A673 (cell line): ENCODE measurements at regions not wholly inside any gene's neighbourhood (a gene's known extent, or its start where the extent isn't known, plus 50 kb on each side); places are given as distances from the start of the nearest gene placed in this dataset.

Experiments used
- BruUV-seq: library from RNA; stranded (reverse); fragments of 400-500 nt; replicated peaks from 2 replicates; lab custom pipeline; 2021; lab: Mats Ljungman, UMichigan
- CTCF ChIA-PET: fragments of 300-600 bp; sonication (Branson Sonifier 250); formaldehyde crosslinking; loops from one replicate; lab custom pipeline; 2022; ENCODE audit warnings: antibody characterized with exemption; lab: Charles Lee
- POLR2A ChIA-PET: fragments of 300-600 bp; sonication (Branson Sonifier 250); formaldehyde crosslinking; loops from one replicate; lab custom pipeline; 2022; ENCODE audit warnings: antibody characterized with exemption; ENCODE audit not compliant: low non-redundant PET; lab: Charles Lee
- DNase-seq: peaks from one replicate; pipeline ENCODE4 v3.0.0-alpha.2; 2015; ENCODE audit warnings: low spot score
- H3K27ac ChIP-seq: fragments of 200-600 bp; sonication (generic); 2 replicates; pipeline ENCODE4 v1.5.1; 2016; ENCODE audit warnings: mixed run types, low read depth, mild to moderate bottlenecking, mixed read lengths, antibody characterized with exemption, low read length; ENCODE audit not compliant: poor library complexity, severe bottlenecking
- H3K27me3 ChIP-seq: fragments of 200-600 bp; sonication (generic); replicated peaks from 2 replicates; pipeline ENCODE4 v1.6.1; 2017; ENCODE audit warnings: mixed run types, low read depth, mild to moderate bottlenecking, mixed read lengths, antibody characterized with exemption, low read length; ENCODE audit not compliant: insufficient read depth, poor library complexity
- H3K36me3 ChIP-seq: fragments of 200-600 bp; sonication (generic); 2 replicates; pipeline ENCODE4 v1.6.1; 2016; ENCODE audit warnings: mixed run types, mild to moderate bottlenecking, mixed read lengths, antibody characterized with exemption, low read length; ENCODE audit not compliant: insufficient read depth, poor library complexity, severe bottlenecking
- H3K4me1 ChIP-seq: fragments of 200-600 bp; sonication (generic); 2 replicates; pipeline ENCODE4 v1.6.1; 2017; ENCODE audit warnings: mixed run types, mild to moderate bottlenecking, mixed read lengths, antibody characterized with exemption, low read length; ENCODE audit not compliant: insufficient read depth, poor library complexity, severe bottlenecking
- H3K4me3 ChIP-seq: fragments of 200-600 bp; sonication (generic); 2 replicates; pipeline ENCODE4 v1.5.1; 2016; ENCODE audit warnings: low read depth, mixed run types, mild to moderate bottlenecking, mixed read lengths, low read length; ENCODE audit not compliant: poor library complexity, severe bottlenecking
- H3K9me3 ChIP-seq: fragments of 200-600 bp; sonication (generic); 2 replicates; pipeline ENCODE4 v1.6.1; 2016; ENCODE audit warnings: mixed run types, low read depth, mild to moderate bottlenecking, mixed read lengths, antibody characterized with exemption, low read length; ENCODE audit not compliant: poor library complexity, severe bottlenecking
- EZH2 ChIP-seq: fragments of 200-600 bp; sonication (generic); IDR thresholded peaks from 2 replicates; pipeline ENCODE4 v1.6.1; 2017; ENCODE audit warnings: borderline replicate concordance, low read depth, mild to moderate bottlenecking, mixed read lengths, antibody characterized with exemption, low read length; ENCODE audit not compliant: poor library complexity, severe bottlenecking
- intact Hi-C: fragments of 100-400 bp; cut with micrococcal nuclease; formaldehyde crosslinking; loops from one replicate; pipeline ENCODE4 v1.10.0; 2022; ENCODE audit not compliant: unreplicated experiment
- TF ChIP-seq, protein P1 (sequence below): fragments of 300-800, 200-600 bp; sonication (generic); conservative IDR thresholded peaks from 2 replicates; pipeline ENCODE4 v1.5.1; 2017; ENCODE audit warnings: low read depth, mild to moderate bottlenecking, antibody characterized with exemption, low read length, moderate library complexity, mixed read lengths

- H3K4me1 ChIP-seq: no peaks in the 10 kb centered on the region
- H3K9me3 ChIP-seq: no peaks in the 10 kb centered on the region
- intact Hi-C loops: no loop called here
- DNase-seq: no peak
- H3K27ac ChIP-seq: no peak overlapping the region
- no peaks in the 10 kb centered on the region for H3K36me3 ChIP-seq
- no peaks in the 10 kb centered on the region for H3K27me3 ChIP-seq
- H3K4me3 ChIP-seq: no peak overlapping the region
- no TSS peak for BruUV-seq
- POLR2A ChIA-PET: no interaction called here
- CTCF ChIA-PET: no interaction called here
- TF ChIP-seq EZH2: no peak
- TF ChIP-seq, protein P1, sequence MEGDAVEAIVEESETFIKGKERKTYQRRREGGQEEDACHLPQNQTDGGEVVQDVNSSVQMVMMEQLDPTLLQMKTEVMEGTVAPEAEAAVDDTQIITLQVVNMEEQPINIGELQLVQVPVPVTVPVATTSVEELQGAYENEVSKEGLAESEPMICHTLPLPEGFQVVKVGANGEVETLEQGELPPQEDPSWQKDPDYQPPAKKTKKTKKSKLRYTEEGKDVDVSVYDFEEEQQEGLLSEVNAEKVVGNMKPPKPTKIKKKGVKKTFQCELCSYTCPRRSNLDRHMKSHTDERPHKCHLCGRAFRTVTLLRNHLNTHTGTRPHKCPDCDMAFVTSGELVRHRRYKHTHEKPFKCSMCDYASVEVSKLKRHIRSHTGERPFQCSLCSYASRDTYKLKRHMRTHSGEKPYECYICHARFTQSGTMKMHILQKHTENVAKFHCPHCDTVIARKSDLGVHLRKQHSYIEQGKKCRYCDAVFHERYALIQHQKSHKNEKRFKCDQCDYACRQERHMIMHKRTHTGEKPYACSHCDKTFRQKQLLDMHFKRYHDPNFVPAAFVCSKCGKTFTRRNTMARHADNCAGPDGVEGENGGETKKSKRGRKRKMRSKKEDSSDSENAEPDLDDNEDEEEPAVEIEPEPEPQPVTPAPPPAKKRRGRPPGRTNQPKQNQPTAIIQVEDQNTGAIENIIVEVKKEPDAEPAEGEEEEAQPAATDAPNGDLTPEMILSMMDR: no peak
These were observed 151.6 kb upstream of the LRATD1 start for GRCh38 chr2:14480906-14481305.

DNA sequence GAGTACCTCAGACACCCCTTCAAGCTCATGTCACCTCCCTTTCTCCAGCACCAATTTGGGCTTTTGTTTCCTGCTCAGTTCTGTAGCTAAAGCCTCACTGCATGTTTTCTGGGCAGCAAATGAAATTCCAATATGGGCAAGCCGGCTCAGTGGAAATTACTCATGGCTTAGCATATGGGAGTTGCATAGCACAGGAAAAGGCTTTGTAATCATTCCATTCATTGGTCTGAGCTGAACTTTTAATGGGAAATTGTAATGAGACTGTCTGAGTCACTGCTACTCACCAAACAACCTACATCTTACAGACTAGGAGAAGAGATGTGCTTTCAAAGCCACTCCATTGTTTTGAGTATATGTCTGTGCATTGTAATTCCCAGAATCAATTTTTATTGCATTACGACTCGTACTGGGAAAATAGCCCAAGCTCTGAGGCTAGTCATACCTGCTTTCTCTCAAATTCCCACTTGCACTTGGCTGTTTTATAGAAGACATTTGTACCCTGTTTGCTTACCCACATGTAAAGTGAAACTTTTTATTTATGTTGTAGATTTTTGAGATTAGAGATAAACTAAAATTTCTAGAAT, 139.5 kb upstream of the LRATD1 start:
- no peak overlapping the region for H3K27ac ChIP-seq
- POLR2A ChIA-PET: interaction anchor here (0.6 kb wide), 1 partner anchor 65 kb away, joined by 4 read pairs; no protein-coding TSS in a partner anchor
- intact Hi-C loops: no loop called here

DNA sequence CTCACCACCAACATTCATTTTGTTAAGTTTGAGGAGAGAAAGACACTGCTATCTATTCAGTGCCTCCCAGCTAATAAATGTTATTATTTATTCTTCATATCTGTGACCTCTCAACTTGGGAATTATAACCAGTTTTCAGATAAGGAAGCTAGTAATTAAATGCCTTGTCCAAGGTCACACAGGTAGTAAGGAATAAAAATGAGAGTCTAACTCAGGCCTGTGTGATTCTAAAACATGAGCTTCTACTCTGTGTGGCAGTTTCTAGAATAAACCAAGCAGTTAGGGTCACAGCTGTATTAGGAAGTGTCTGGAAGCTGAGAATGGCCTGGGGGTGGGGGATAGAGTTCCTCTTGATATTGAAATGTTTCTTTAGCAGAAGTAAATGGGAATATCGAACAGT, 137.8 kb upstream of the LRATD1 start:
- H3K27me3 ChIP-seq: no peaks in the 10 kb centered on the region
- H3K27ac ChIP-seq: no peak overlapping the region
- TF ChIP-seq, protein P1: no peak
- DNase-seq: no peak
- H3K9me3 ChIP-seq: no peaks in the 10 kb centered on the region
- intact Hi-C loops: loop anchor here (2.0 kb wide), 1 partner anchor 20 kb away; no protein-coding TSS in a partner anchor
- BruUV-seq: no TSS peak
- no peaks in the 10 kb centered on the region for H3K4me1 ChIP-seq
- ChIA-PET CTCF (no interaction called here), POLR2A (no interaction called here)
- H3K4me3 ChIP-seq: no peak overlapping the region
- H3K36me3 ChIP-seq: no peaks in the 10 kb centered on the region

More for the DNA sequence above, 139.5 kb upstream of the LRATD1 start:
- H3K4me3 ChIP-seq: no peak overlapping the region
- DNase-seq: peak; percentile 24
- TF ChIP-seq EZH2: no peak
- TF ChIP-seq, protein P1: no peak
- no peaks in the 10 kb centered on the region for H3K9me3 ChIP-seq
- H3K36me3 ChIP-seq: no peaks in the 10 kb centered on the region
- BruUV-seq: no TSS peak
- H3K27me3 ChIP-seq: no peaks in the 10 kb centered on the region
- H3K4me1 ChIP-seq: no peaks in the 10 kb centered on the region
- CTCF ChIA-PET: no interaction called here
